ENCODE measurements at regions not wholly inside any gene's neighbourhood (a gene's known extent, or its start where the extent isn't known, plus 50 kb on each side); places are given as distances from the start of the nearest gene placed in this dataset.

DNA sequence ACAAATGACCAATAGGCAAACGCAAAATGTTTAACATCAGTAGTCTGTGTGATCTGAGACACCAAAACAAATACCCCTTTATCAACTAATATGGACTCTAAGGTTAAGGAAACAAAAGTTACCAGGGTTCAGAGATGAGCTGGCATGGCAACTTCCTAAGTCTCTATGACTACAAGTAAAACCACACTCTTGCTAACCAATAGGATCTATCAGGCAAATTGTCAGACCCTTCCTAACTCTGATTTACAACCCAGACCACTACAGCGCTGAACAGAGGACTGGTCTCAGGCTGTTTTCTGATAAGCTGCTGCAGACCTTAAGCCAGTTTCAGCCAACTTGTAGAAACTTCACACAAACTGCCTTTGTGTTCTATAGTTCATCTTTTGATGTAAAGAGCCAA, 608.0 kb downstream of the TLL1 start:
- H3K9me3 ChIP-seq (ENCODE audit: control insufficient read depth, low read length): no peaks in the 10 kb centered on the region
- H3K27me3 ChIP-seq (ENCODE audit: control insufficient read depth, insufficient read depth, low read length): no peaks in the 10 kb centered on the region
- H2AFZ ChIP-seq: no peak overlapping the region
- H3K4me1 ChIP-seq: no peaks in the 10 kb centered on the region
- H3K79me2 ChIP-seq: no peaks in the 10 kb centered on the region
- no peak overlapping the region for H3K27ac ChIP-seq
- no peaks in the 10 kb centered on the region for H3K36me3 ChIP-seq (ENCODE audit: control insufficient read depth, insufficient read depth, low read length)
- TF ChIP-seq, protein P1, sequence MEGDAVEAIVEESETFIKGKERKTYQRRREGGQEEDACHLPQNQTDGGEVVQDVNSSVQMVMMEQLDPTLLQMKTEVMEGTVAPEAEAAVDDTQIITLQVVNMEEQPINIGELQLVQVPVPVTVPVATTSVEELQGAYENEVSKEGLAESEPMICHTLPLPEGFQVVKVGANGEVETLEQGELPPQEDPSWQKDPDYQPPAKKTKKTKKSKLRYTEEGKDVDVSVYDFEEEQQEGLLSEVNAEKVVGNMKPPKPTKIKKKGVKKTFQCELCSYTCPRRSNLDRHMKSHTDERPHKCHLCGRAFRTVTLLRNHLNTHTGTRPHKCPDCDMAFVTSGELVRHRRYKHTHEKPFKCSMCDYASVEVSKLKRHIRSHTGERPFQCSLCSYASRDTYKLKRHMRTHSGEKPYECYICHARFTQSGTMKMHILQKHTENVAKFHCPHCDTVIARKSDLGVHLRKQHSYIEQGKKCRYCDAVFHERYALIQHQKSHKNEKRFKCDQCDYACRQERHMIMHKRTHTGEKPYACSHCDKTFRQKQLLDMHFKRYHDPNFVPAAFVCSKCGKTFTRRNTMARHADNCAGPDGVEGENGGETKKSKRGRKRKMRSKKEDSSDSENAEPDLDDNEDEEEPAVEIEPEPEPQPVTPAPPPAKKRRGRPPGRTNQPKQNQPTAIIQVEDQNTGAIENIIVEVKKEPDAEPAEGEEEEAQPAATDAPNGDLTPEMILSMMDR (IDR thresholded peaks at IDR 0.05): no peak
- no peak overlapping the region for H3K9ac ChIP-seq
- no peak overlapping the region for H3K4me3 ChIP-seq (ENCODE audit: low read depth, low read length)
- H3K4me2 ChIP-seq (ENCODE audit: low read length): no peak overlapping the region

DNA sequence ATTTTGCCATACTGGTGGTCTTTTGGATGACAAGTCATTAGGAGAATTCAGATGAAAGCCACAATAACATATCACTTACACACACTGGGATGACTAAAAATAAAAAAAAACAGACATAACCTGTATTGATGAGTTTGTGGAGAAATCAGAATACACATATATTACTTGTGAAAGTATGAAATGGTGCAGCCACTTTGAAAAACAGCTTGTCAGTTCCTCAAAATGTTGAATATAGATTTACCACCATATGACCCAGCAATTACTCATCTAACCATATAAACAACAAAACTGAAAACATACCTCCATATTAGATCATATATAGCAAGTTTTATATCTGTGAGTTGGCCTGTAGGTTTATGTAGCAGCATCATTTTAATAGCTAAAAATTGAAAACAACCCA, 608.7 kb downstream of the TLL1 start:
- H3K9me3 ChIP-seq (ENCODE audit: control insufficient read depth, low read length): no peaks in the 10 kb centered on the region
- H3K4me3 ChIP-seq (ENCODE audit: low read depth, low read length): no peak overlapping the region
- no peak overlapping the region for H3K27ac ChIP-seq
- H3K4me2 ChIP-seq (ENCODE audit: low read length): no peak overlapping the region
- no peaks in the 10 kb centered on the region for H3K79me2 ChIP-seq
- no peaks in the 10 kb centered on the region for H3K4me1 ChIP-seq
- no peaks in the 10 kb centered on the region for H3K36me3 ChIP-seq (ENCODE audit: control insufficient read depth, insufficient read depth, low read length)
- TF ChIP-seq, protein P1 (IDR thresholded peaks at IDR 0.05): no peak
- no peak overlapping the region for H2AFZ ChIP-seq
- H3K9ac ChIP-seq: no peak overlapping the region
- no peaks in the 10 kb centered on the region for H3K27me3 ChIP-seq (ENCODE audit: control insufficient read depth, insufficient read depth, low read length)

DNA sequence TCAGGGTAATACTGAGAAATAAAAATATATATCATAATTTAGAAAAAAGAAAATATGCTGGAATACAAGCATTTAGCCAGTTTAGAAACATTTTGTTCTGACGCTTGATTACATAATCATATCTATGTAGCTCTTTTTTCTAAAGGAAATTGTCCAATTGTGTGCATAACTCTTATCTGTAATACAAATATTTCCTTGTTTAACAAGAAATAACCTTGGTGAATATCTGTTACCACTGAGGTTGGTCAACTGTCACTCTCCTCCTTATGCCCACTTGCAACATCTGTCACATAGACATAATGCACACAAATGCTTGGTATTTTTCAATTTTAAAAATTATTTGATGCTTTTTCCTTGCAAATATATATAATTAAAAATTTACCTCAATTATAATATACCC, 609.7 kb downstream of the TLL1 start:
- H3K9ac ChIP-seq: no peak overlapping the region
- no peaks in the 10 kb centered on the region for H3K36me3 ChIP-seq (ENCODE audit: control insufficient read depth, insufficient read depth, low read length)
- H3K27me3 ChIP-seq (ENCODE audit: control insufficient read depth, insufficient read depth, low read length): no peaks in the 10 kb centered on the region
- TF ChIP-seq, protein P1 (IDR thresholded peaks at IDR 0.05): no peak
- H2AFZ ChIP-seq: no peak overlapping the region
- H3K79me2 ChIP-seq: no peaks in the 10 kb centered on the region
- H3K4me2 ChIP-seq (ENCODE audit: low read length): no peak overlapping the region
- H3K9me3 ChIP-seq (ENCODE audit: control insufficient read depth, low read length): no peaks in the 10 kb centered on the region
- H3K27ac ChIP-seq: no peak overlapping the region
- H3K4me1 ChIP-seq: no peaks in the 10 kb centered on the region
- H3K4me3 ChIP-seq (ENCODE audit: low read depth, low read length): no peak overlapping the region

DNA sequence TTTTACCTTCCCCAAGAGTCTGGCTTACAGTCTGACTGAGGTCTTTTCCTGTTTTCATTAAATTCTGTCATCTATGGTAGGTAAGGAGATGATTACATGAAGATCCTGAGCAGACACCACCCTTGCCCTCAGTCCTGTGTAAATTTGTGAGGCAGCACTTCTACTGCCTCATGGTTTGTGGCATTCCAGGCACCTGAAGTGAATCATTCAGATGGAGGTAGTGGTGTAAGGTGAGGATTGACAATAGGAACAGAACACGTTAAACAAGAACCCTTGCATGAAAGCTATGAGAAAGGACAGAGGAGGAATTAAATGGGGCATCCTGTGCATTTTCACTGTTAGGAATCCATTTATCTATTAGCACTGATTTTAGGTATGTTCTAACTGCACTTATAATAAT, 618.6 kb downstream of the TLL1 start:
- no peak overlapping the region for H3K9ac ChIP-seq
- no peaks in the 10 kb centered on the region for H3K79me2 ChIP-seq
- H3K4me1 ChIP-seq: no peaks in the 10 kb centered on the region
- no peak overlapping the region for H2AFZ ChIP-seq
- no peak overlapping the region for H3K27ac ChIP-seq
- H3K36me3 ChIP-seq (ENCODE audit: control insufficient read depth, insufficient read depth, low read length): no peaks in the 10 kb centered on the region
- H3K27me3 ChIP-seq (ENCODE audit: control insufficient read depth, insufficient read depth, low read length): no peaks in the 10 kb centered on the region
- H3K9me3 ChIP-seq (ENCODE audit: control insufficient read depth, low read length): no peaks in the 10 kb centered on the region
- H3K4me2 ChIP-seq (ENCODE audit: low read length): no peak overlapping the region
- TF ChIP-seq, protein P1 (IDR thresholded peaks at IDR 0.05): no peak
- no peak overlapping the region for H3K4me3 ChIP-seq (ENCODE audit: low read depth, low read length)

DNA sequence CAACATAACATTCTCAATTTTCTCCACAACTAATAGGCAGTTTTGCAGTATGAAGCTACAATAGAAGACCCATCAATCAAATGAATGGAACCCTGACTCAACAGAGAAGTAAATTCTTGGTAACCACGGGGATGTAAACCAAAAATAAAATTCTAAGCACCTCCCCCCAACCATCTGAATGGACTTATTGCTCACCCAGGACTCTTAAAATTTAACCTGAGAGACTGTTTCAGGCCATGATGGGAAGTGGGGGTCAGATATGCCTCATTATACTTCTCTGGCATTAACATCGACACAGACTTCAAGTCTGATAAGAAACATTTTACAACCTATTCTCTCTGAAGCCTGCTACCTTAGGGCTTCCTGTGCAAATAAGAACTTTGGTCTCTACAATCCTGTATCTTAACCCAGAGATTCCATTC, 620.9 kb downstream of the TLL1 start:
- Histone ChIP-seq H3K27ac (no peak overlapping the region), H2AFZ (no peak overlapping the region), H3K4me3 (ENCODE audit: low read depth, low read length) (no peak overlapping the region), H3K27me3 (ENCODE audit: control insufficient read depth, insufficient read depth, low read length) (no peaks in the 10 kb centered on the region), H3K4me2 (ENCODE audit: low read length) (no peak overlapping the region), H3K4me1 (no peaks in the 10 kb centered on the region), H3K79me2 (no peaks in the 10 kb centered on the region), H3K9me3 (ENCODE audit: control insufficient read depth, low read length) (no peaks in the 10 kb centered on the region), H3K36me3 (ENCODE audit: control insufficient read depth, insufficient read depth, low read length) (no peaks in the 10 kb centered on the region), H3K9ac (no peak overlapping the region)
- TF ChIP-seq, protein P1 (IDR thresholded peaks at IDR 0.05): no peak

Measured in parathyroid adenoma (tissue), 2 donors.